Fibroblast of skin of abdomen (primary cell): ENCODE measurements at regions not wholly inside any gene's neighbourhood (a gene's known extent, or its start where the extent isn't known, plus 50 kb on each side); places are given as distances from the start of the nearest gene placed in this dataset.

Experiments
- DNase-seq: peaks from one replicate; pipeline ENCODE4 v3.0.0-alpha.2; 2013

- DNase-seq, result peak; percentile 15
Observed at GRCh38 chr1:216960716-216961115, 237.5 kb upstream of the ESRRG start.

- DNase-seq, result no peak
Observed at GRCh38 chr1:216958569-216958968, 235.3 kb upstream of the ESRRG start.

DNA sequence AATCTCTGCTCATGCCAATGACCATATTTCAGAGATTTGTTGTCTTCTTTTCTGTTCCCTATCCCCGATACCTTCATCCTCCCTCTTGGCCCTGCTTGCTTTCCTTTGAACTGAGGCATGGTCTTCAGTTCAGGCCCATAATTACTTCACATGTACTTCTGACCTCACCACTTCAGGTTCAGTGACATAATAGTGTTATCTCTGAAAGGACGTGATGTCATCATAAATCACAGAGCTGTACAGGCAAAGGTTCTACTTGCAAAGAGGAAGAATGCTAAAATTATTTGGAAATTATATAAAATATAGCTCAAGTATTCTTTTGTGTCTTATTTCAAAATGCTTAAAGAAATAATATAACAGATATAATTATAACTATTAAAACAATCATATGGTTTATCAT lies 230.3 kb upstream of the ESRRG start:
- no peak for DNase-seq

- DNase-seq, result no peak
Observed at GRCh38 chr1:216952864-216953263, 229.6 kb upstream of the ESRRG start.

GRCh38 chr1:216945538-216946080 lies 222.4 kb upstream of the ESRRG start:
- DNase-seq, result no peak

DNA sequence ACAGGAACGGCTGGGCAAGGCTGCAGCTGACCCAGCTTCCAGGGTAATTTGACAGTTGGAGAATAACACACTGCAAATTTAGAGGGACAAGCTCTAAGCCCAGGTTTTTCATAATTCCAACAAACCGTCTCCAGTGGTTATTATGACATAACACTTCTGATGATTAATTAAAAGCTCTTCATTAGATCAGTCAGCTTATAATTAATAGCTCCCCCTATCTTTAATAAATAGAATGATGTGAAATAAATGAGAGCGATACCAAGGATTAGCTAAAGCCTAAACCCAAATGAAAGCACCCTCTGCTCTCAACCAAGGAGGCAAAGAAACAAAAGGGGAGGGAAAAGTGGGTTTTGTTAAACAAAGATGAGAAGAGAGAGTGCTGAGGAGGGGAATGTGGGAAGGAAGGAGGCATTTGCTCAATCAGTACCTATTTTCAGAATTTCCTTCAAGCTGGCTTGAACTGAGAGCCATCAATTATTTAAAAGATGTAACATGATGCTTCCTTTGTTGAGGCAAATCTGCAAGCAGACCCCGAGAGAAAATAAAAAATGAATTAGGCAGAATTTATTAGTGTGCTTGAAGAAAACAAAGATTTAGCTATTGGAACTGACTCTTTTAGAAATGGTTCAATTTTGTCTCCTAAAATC lies 221.8 kb upstream of the ESRRG start:
- DNase-seq, result no peak

GRCh38 chr1:216937491-216937890 lies 214.3 kb upstream of the ESRRG start:
- DNase-seq, result no peak

DNA sequence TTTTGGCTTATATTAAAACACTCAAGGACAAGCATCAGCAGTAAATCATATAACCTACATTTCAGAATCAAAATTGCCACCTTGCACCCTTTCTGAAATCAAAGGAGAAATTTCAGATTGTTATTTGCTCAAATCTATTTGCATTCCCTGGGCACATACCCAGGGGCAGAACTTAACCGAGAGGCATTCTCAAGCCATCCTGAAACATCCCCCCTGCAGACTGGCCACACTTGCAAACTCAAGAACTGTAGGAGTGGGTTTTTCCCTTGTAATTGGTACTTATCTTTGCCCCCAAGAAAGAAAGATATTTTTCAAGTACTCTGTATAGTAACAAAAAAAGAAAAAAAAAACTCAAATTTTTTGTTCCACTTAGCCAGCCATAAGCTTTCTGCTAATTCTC lies 213.6 kb upstream of the ESRRG start:
- no peak for DNase-seq

DNA sequence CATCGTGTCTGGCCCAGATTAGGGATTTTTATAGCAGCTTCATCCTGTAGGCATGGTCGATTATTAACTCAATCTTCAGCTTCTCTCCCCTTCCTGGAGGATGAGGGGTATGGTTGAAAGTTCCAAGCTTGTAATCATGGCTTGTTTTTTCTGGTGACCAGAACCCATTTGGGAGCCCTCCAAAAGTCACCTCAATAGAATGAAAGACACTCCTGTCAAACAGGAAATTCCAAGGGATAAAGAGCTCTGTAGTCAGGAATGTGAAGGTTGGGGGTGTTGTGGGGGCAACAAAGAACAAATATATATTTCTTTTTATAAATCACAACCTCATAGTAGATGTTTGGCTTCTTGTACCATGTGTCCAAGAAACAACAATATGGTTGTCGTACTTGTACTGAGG lies 212.7 kb upstream of the ESRRG start:
- DNase-seq, result no peak

- no peak for DNase-seq
Observed at GRCh38 chr1:216932424-216932823, 209.2 kb upstream of the ESRRG start.

GRCh38 chr1:216929870-216930582 lies 206.8 kb upstream of the ESRRG start:
- DNase-seq, result peak; percentile 1

DNA sequence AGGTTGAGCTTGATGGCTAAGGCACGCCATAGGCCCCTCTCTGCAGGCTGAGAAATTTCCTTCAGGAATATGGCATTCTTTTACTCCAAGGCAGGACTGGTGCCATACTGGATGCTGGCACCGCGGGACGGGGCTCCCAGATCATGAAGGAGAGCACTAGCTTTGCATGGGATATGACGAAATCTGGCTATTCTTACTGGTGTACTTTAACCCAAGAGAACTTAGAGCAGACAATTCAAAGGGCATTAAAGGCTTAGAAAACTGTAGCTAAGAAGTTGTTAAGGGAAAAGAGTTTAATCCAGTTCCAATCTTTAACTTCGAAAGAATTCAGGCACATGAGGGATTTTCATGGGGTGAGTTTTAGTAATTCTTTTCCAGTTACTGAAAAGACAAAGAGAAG lies 204.4 kb upstream of the ESRRG start:
- no peak for DNase-seq

- DNase-seq, result no peak
Observed at GRCh38 chr1:216926720-216927510, 203.7 kb upstream of the ESRRG start.

DNA sequence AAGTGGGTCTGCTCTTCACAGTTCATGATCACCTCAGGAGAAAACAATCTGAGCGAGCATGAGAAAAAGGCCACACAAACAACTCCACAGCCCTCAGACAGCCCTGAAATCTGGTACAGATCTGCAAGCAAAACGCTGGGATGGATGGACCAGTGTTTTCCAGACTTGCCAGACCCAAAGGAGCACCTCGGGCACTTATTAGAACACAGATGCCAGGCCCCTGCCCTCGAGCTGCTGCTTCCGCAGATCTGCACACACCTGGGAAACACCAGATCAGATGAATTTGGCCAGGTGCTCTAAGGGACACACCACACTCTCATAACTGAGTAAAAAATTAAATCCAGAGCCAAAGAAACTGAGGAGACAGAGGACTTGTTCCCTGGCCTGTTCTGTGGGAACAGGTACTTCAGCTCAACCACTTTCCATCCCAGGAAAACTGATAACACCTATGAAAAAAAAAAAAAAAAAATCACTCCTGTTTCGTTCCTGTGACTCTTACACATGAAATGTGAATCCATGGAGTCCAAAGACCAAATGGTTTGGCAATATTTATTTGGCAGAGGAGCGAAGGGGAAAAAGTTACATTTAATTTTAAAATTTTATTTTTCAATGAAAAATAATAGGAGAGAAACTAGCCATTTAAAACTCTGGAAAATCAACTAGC lies 202.9 kb upstream of the ESRRG start:
- DNase-seq, result no peak

DNA sequence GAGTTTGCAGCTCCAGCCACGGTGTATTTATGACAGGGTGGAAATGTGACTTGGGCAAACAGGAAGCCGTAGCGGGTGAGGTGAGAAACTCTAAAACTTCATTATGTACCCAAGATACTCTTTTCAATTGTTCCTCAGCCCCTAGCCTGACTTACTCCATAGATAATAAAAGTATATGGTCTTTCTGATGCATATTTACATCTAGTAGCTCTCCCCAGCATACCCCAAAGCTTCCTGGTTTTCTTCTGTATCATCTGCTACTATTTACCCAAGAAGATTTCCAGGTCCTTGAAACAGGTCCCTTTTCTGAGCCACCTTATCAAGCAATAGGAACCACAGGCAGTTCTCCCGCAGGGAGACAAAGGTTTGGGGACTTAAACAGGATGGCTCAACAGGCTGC lies 201.5 kb upstream of the ESRRG start:
- no peak for DNase-seq

DNA sequence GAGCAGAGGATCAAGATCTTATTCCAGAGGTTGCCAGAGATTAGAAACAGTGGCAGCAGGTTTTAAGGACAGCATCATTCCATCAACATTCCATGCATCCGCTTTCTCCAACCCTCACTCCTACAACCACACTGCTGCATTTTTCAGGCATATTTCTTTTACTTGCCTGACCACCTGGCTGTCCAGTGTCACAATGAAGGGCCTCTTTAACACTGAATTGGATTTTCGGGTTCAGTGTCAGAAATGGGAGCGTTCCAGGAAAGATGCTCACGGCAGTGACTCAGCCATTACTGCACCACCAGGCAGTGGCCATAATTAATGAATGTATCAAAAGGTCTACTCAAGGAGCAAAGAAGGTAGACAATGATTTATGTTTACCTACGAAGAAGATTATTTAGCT lies 200.4 kb upstream of the ESRRG start:
- no peak for DNase-seq

DNA sequence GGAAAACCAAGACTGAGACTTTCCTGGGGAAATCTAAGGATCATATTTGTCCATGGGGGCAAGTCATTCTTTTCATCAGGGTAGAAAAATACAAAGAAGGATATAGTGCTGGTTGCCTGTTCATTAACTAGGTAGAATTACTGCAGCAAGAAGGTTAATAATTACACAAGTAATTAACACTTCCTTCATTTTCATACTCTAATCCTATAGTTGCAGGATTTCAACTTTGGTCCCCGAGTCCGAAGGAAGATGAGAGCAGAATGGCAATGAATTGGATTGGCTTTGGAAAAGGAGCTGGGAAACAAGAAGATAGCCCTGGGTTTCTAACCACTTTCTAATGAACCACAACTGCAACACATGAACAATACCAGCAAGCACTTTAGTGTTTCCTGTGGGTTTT lies 199.2 kb upstream of the ESRRG start:
- DNase-seq, result no peak

GRCh38 chr1:216921866-216922265 lies 198.6 kb upstream of the ESRRG start:
- no peak for DNase-seq

- no peak for DNase-seq
Observed at GRCh38 chr1:216919060-216919970, 196.1 kb upstream of the ESRRG start.

- DNase-seq, result no peak
Observed at GRCh38 chr1:216916890-216917438, 193.7 kb upstream of the ESRRG start.

- no peak for DNase-seq
Observed at GRCh38 chr1:216914974-216915373, 191.7 kb upstream of the ESRRG start.
